ENCODE measurements at regions not wholly inside any gene's neighbourhood (a gene's known extent, or its start where the extent isn't known, plus 50 kb on each side); places are given as distances from the start of the nearest gene placed in this dataset.

DNA sequence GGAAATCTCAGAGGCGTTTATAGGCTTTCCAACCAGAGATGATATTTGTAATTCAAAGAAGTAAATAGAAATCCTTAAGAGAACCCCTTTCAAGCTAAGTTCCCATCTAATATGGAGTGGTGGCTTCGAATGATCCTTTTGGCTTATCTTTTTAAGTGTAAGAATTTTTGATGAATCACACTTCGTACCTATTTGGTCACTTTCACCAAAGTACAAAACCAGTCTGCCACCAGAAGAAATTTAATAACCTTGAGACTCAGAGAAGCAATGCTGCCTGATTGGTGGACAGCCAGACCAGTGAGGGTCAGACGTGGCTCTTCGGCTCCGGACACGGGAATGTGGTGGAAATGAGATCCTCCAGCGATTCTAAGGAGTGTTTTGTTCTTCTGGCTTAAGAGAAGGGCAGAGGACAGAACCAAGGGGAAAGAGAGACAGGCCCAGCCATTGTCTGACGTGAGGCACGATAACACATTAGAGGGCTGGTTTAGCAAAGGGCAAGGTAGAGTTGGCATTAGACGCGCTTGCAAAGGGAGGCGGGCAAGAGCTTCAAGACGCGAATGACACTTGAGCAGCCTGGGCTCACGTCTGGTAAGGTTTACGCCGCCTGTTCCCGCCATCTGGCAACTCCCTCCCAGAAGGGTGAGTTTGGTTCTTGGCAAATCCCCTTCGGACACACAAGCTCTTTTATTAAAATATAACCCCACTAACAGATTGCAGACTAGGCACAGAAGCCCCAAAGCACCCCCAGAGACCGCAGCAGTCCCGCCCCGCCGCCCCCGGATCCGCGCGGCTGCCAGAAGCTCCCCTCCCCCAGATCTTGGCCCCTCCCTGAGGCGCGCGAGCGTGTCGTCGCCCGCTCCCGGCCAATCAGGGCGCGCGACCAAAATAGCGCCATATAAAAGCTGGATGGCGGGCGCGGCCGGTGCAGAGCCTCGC lies 50.0 kb upstream of the EZR start:
- Histone ChIP-seq H3K36me3 (no peaks in the 10 kb centered on the region), H3K4me3 (peak overlapping the region; percentile 44 to 53), H3K27me3 (no peaks in the 10 kb centered on the region), H3K9me3 (no peaks in the 10 kb centered on the region), H3K4me1 (peaks cover 0 to 14% (median 3%) of the 10 kb centered on the region in 4 donors), H3K27ac (peak overlapping the region; percentile 54 to 69)
- intact Hi-C loops (cut with DNase I; ENCODE audit: low total_unique reads) = no loop called here
- peak in 1 of 2 donors; percentile 29 for DNase-seq
- TF ChIP-seq CTCF (IDR thresholded peaks at IDR 0.05) = no peak
